IMR-90 (cell line): ENCODE measurements at regions not wholly inside any gene's neighbourhood (a gene's known extent, or its start where the extent isn't known, plus 50 kb on each side); places are given as distances from the start of the nearest gene placed in this dataset.

ENCODE experiments used
- ATAC-seq: fragments of 200-7000 bp; cut with Tn5 transposase; 2 replicates; pipeline ENCODE4 v1.9.1; 2020; ENCODE audit warnings: low read depth, mild to moderate bottlenecking, moderate library complexity
- BruUV-seq: library from RNA; stranded (reverse); fragments of 400-500 nt; replicated peaks from 2 replicates; lab custom pipeline; 2021; lab: Mats Ljungman, UMichigan
- CTCF ChIA-PET: fragments of 300-600 bp; formaldehyde crosslinking; extraction: SDS; loops from one replicate; lab custom pipeline; 2021; ENCODE audit warnings: antibody characterized with exemption; lab: Yijun Ruan, JAX
- POLR2A ChIA-PET: fragments of 300-600 bp; sonication (Branson Sonifier 250); formaldehyde crosslinking; loops from one replicate; lab custom pipeline; 2022; ENCODE audit warnings: antibody characterized with exemption; ENCODE audit not compliant: unreplicated experiment; lab: Charles Lee
- DNase-seq: peaks from one replicate; pipeline ENCODE4 v3.0.0; 2013
- H2AFZ ChIP-seq: replicated peaks from 2 replicates; pipeline ENCODE3; 2013; ENCODE audit warnings: low read length, mild to moderate bottlenecking; ENCODE audit not compliant: poor library complexity
- H2AK5ac ChIP-seq: 2 replicates; pipeline ENCODE4 v1.6.1; 2013; ENCODE audit warnings: low read depth, low read length, inconsistent platforms
- H2AK9ac ChIP-seq: replicated peaks from 2 replicates; pipeline ENCODE3; 2013; ENCODE audit warnings: mild to moderate bottlenecking, low read depth, low read length, moderate library complexity; ENCODE audit not compliant: poor library complexity
- H2BK120ac ChIP-seq: 2 replicates; pipeline ENCODE4 v1.6.1; 2013; ENCODE audit warnings: low read depth, low read length, inconsistent platforms
- H2BK15ac ChIP-seq: 3 replicates; pipeline ENCODE4 v1.6.1; 2013; ENCODE audit warnings: low read depth, low read length, inconsistent platforms
- H2BK20ac ChIP-seq: 2 replicates; pipeline ENCODE4 v1.6.1; 2013; ENCODE audit warnings: low read depth, mild to moderate bottlenecking, inconsistent platforms, low read length, moderate library complexity
- H2BK5ac ChIP-seq: 2 replicates; pipeline ENCODE4 v1.6.1; 2013; ENCODE audit warnings: mild to moderate bottlenecking, low read depth, low read length, inconsistent platforms; ENCODE audit not compliant: poor library complexity, severe bottlenecking
- H3K14ac ChIP-seq: replicated peaks from 2 replicates; pipeline ENCODE4 v1.6.1; 2013; ENCODE audit warnings: low read depth, low read length, inconsistent platforms
- H3K18ac ChIP-seq: 2 replicates; pipeline ENCODE4 v1.6.1; 2013; ENCODE audit warnings: low read depth, low read length, control low read depth
- H3K23ac ChIP-seq: 2 replicates; pipeline ENCODE4 v1.6.1; 2013; ENCODE audit warnings: low read depth, low read length, inconsistent platforms
- H3K27ac ChIP-seq: 2 replicates; pipeline ENCODE4 v1.5.1; 2013; ENCODE audit warnings: mild to moderate bottlenecking, control low read depth, low read length; ENCODE audit not compliant: insufficient read depth
- H3K27me3 ChIP-seq: 2 replicates; pipeline ENCODE4 v1.6.1; 2013; ENCODE audit warnings: low read length; ENCODE audit not compliant: control insufficient read depth, insufficient read depth
- H3K36me3 ChIP-seq: 2 replicates; pipeline ENCODE4 v1.6.1; 2013; ENCODE audit warnings: low read length, mixed read lengths; ENCODE audit not compliant: control insufficient read depth, insufficient read depth
- H3K4ac ChIP-seq: 2 replicates; pipeline ENCODE4 v1.6.1; 2013; ENCODE audit warnings: low read depth, low read length, inconsistent platforms
- H3K4me1 ChIP-seq: 2 replicates; pipeline ENCODE4 v1.6.1; 2013; ENCODE audit warnings: low read length, mixed read lengths; ENCODE audit not compliant: control insufficient read depth, insufficient read depth
- H3K4me2 ChIP-seq: 2 replicates; pipeline ENCODE4 v1.6.1; 2013; ENCODE audit warnings: low read depth, mild to moderate bottlenecking, control low read depth, low read length, moderate library complexity
- H3K4me3 ChIP-seq: 2 replicates; pipeline ENCODE4 v1.5.1; 2013; ENCODE audit warnings: low read depth, mild to moderate bottlenecking, control low read depth, low read length, moderate library complexity; ENCODE audit not compliant: insufficient read depth
- H3K56ac ChIP-seq: 2 replicates; pipeline ENCODE4 v1.6.1; 2013; ENCODE audit warnings: low read length, inconsistent platforms; ENCODE audit not compliant: insufficient read depth; ENCODE audit errors: extremely low read depth
- H3K79me1 ChIP-seq, 2 experiments: 2 replicates each; pipeline ENCODE4 v1.6.1; 2013; ENCODE audit warnings: low read length in 2 of 2, inconsistent platforms in 1 of 2, low read depth in 1 of 2
- H3K9ac ChIP-seq: 2 replicates; pipeline ENCODE4 v1.6.1; 2013; ENCODE audit warnings: low read depth, low read length, control low read depth
- H3K9me1 ChIP-seq: 2 replicates; pipeline ENCODE4 v1.6.1; 2013; ENCODE audit warnings: low read length, inconsistent platforms; ENCODE audit not compliant: insufficient read depth
- H3K9me3 ChIP-seq: 2 replicates; pipeline ENCODE4 v1.6.1; 2013; ENCODE audit warnings: low read length; ENCODE audit not compliant: control insufficient read depth, insufficient read depth
- H4K20me1 ChIP-seq: 2 replicates; pipeline ENCODE4 v1.6.1; 2013; ENCODE audit warnings: low read length, inconsistent platforms; ENCODE audit not compliant: insufficient read depth
- H4K5ac ChIP-seq: 2 replicates; pipeline ENCODE4 v1.6.1; 2013; ENCODE audit warnings: mild to moderate bottlenecking, low read depth, low read length, control low read depth
- H4K8ac ChIP-seq, 2 experiments: 2 replicates each; pipeline ENCODE4 v1.6.1; 2013; ENCODE audit warnings: low read depth in 2 of 2, low read length in 2 of 2, control low read depth in 1 of 2, inconsistent platforms in 1 of 2
- H4K91ac ChIP-seq: 2 replicates; pipeline ENCODE4 v1.6.1; 2013; ENCODE audit warnings: low read depth, low read length, inconsistent platforms; ENCODE audit not compliant: insufficient read depth
- CHD1 ChIP-seq: IDR thresholded peaks from 2 replicates; pipeline ENCODE4 v1.6.1; 2012; ENCODE audit warnings: low read depth, low read length, improper control_type of control experiment
- MAFK ChIP-seq: IDR thresholded peaks from 2 replicates; pipeline ENCODE4 v1.6.1; 2012; ENCODE audit warnings: low read depth, low read length, improper control_type of control experiment
- RCOR1 ChIP-seq: IDR thresholded peaks from 2 replicates; pipeline ENCODE4 v1.6.1; 2012; ENCODE audit warnings: mild to moderate bottlenecking, low read length, improper control_type of control experiment; ENCODE audit not compliant: insufficient replicate concordance
- WGBS, 2 experiments: methylation state at CpG; one replicate each; pipeline versions ENCODE4 v1.1.5 to v1.1.7; 2013; ENCODE audit warnings: missing lambda C conversion rate in 2 of 2; ENCODE audit not compliant: insufficient read length in 1 of 2; ENCODE audit errors: extremely low coverage in 2 of 2; 5-methylcytosine and 5-hydroxymethylcytosine counted together
- dilution Hi-C: fragments of 300-500 bp; cut with HindIII; formaldehyde crosslinking; loops from one replicate; pipeline ENCODE4 v1.14.3; 2018; ENCODE audit warnings: low sequenced_read_pairs; ENCODE audit not compliant: unreplicated experiment
- in situ Hi-C: fragments of 300-500 bp; cut with MboI; formaldehyde crosslinking; loops from 3 replicates; pipeline ENCODE4 v1.14.3; 2019; ENCODE audit warnings: low sequenced_read_pairs, inconsistent platforms, mixed read lengths
- intact Hi-C: fragments of 100-400 bp; cut with micrococcal nuclease; formaldehyde crosslinking; loops from 2 replicates; pipeline ENCODE4 v1.10.0; 2022

- no TSS peak for BruUV-seq
- DNase-seq: no peak
- TF ChIP-seq RCOR1: no peak
- no peak for TF ChIP-seq CHD1
- TF ChIP-seq MAFK: peak; percentile 89
- Histone ChIP-seq H4K8ac (no peak overlapping the region), H3K56ac (no peak overlapping the region), H3K9me1 (no peaks in the 10 kb centered on the region), H2BK15ac (no peak overlapping the region), H2BK120ac (no peak overlapping the region; the same call in 1 of the 2 replicates), H3K23ac (no peak overlapping the region), H3K9ac (no peak overlapping the region), H2AK5ac (no peak overlapping the region), H3K4me2 (no peak overlapping the region), H3K9me3 (no peaks in the 10 kb centered on the region), H2BK20ac (peak overlapping the region; percentile 54; the same call in 1 of the 2 replicates), H3K4ac (peak overlapping the region; percentile 48; the same call in 1 of the 2 replicates), H4K91ac (peak overlapping the region; percentile 63), H3K36me3 (no peaks in the 10 kb centered on the region), H3K4me1 (peaks cover 5% of the 10 kb centered on the region), H2AFZ (no peak overlapping the region), H3K14ac (no peak overlapping the region), H2AK9ac (no peak overlapping the region), H2BK5ac (no peak overlapping the region), H4K5ac (peak overlapping the region; percentile 45; the same call in 1 of the 2 replicates), H3K18ac (peak overlapping the region; percentile 81; the same call in 1 of the 2 replicates), H3K27ac (peak overlapping the region; percentile 88; the same call in 1 of the 2 replicates), H3K27me3 (no peaks in the 10 kb centered on the region), H3K4me3 (no peak overlapping the region), H3K79me1 (no peaks in the 10 kb centered on the region), H4K20me1 (no peaks in the 10 kb centered on the region)
- ATAC-seq: no peak
- intact Hi-C loops: no loop called here
- in situ Hi-C loops: no loop called here
- CTCF ChIA-PET: interaction anchor here (1.5 kb wide), 1 partner anchor 8 kb away, joined by 3 read pairs; no protein-coding TSS in a partner anchor
- no CpG with 5 or more reads among the region's 1 CpG for WGBS, 2 experiments
- dilution Hi-C loops: loop anchor here (25.0 kb wide), 1 partner anchor 360 kb away; no protein-coding TSS in a partner anchor
- POLR2A ChIA-PET: no interaction called here
Observed at GRCh38 chr12:91346827-91347226, 164.2 kb upstream of the DCN start.
